ENCODE measurements at regions not wholly inside any gene's neighbourhood (a gene's known extent, or its start where the extent isn't known, plus 50 kb on each side); places are given as distances from the start of the nearest gene placed in this dataset.

DNA sequence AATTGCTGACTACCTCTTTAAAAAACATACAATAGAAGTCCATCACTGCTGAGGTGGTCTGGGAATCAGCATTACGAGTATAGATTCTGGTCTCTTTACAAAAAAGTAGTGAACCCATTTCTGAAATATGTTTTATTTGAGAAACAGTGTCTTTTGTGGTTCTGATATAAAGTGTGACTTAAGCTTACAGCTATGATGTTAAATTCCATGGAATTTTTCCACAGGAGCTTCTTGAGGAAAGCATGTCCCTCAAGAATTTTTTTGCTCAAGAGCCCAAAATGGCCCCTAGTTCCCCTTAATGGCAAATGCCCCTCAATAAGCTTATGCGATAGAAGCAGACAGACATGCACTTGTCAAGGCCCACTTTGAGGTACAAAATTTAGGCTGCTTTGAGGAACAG lies 265.7 kb downstream of the FAM170A start:
- TF ChIP-seq EZH2 (IDR thresholded peaks at IDR 0.05; ENCODE audit: insufficient read depth, poor library complexity, severe bottlenecking) (no peak), EZH2phosphoT487 (IDR thresholded peaks at IDR 0.05; ENCODE audit: insufficient read depth, low read depth) (no peak)

All from GM23248 (cell line).